Neutrophil (primary cell): ENCODE measurements at regions not wholly inside any gene's neighbourhood (a gene's known extent, or its start where the extent isn't known, plus 50 kb on each side); places are given as distances from the start of the nearest gene placed in this dataset.

Experiments
- H3K27ac ChIP-seq: fragments of 200-600 bp; sonication (generic); 2 replicates; pipeline ENCODE4 v1.5.1; 2016; ENCODE audit warnings: mild to moderate bottlenecking, moderate library complexity
- H3K27me3 ChIP-seq: fragments of 200-600 bp; sonication (generic); 2 replicates; pipeline ENCODE4 v1.6.0; 2016; ENCODE audit warnings: mild to moderate bottlenecking
- H3K36me3 ChIP-seq: fragments of 200-600 bp; sonication (generic); 2 replicates; pipeline ENCODE4 v1.5.1; 2017
- H3K4me1 ChIP-seq, 2 experiments: fragments of 200-600 bp in 1 of 2; sonication (generic) in 1 of 2; 1 replicate in 1 of 2; 2 replicates in 1 of 2; pipeline versions ENCODE4 v1.5.1 to v1.6.1; 2013 to 2016; ENCODE audit warnings: low read depth in 1 of 2, low read length in 1 of 2, mild to moderate bottlenecking in 1 of 2, moderate library complexity in 1 of 2; ENCODE audit not compliant: control insufficient read depth in 1 of 2, insufficient read depth in 1 of 2
- H3K4me3 ChIP-seq, 2 experiments: fragments of 200-600 bp in 1 of 2; sonication (generic) in 1 of 2; 1 replicate in 1 of 2; 2 replicates in 1 of 2; pipeline ENCODE4 v1.5.1; 2013 to 2016; ENCODE audit warnings: low read depth in 1 of 2, low read length in 1 of 2, mild to moderate bottlenecking in 1 of 2, moderate library complexity in 1 of 2
- H3K9me3 ChIP-seq: fragments of 200-600 bp; sonication (generic); 2 replicates; pipeline ENCODE4 v1.5.1; 2016
- CTCF ChIP-seq: fragments of 200-600 bp; sonication (generic); IDR thresholded peaks from 2 replicates; pipeline ENCODE4 v1.5.1; 2016; ENCODE audit warnings: antibody characterized with exemption

GRCh38 chr2:207236156-207236935, 70.6 kb upstream of the KLF7 start:
- peak overlapping the region; percentile 82 for H3K27ac ChIP-seq
- no peaks in the 10 kb centered on the region for H3K27me3 ChIP-seq
- no peak for TF ChIP-seq CTCF
- peak overlapping the region in 1 of 2 experiments; percentile 5 for H3K4me3 ChIP-seq
- no peaks in the 10 kb centered on the region for H3K9me3 ChIP-seq
- no peaks in the 10 kb centered on the region for H3K36me3 ChIP-seq
- peaks cover 70 to 78% of the 10 kb centered on the region in 2 experiments for H3K4me1 ChIP-seq

GRCh38 chr2:207238831-207239701, 73.3 kb upstream of the KLF7 start:
- peak overlapping the region; percentile 82 for H3K27ac ChIP-seq
- H3K4me3 ChIP-seq, result peak overlapping the region; percentile 11 to 29
- H3K4me1 ChIP-seq, result peaks cover 66 to 74% of the 10 kb centered on the region in 2 experiments

GRCh38 chr2:207239754-207240494, 74.2 kb upstream of the KLF7 start:
- peak overlapping the region; percentile 82 for H3K27ac ChIP-seq
- TF ChIP-seq CTCF, result no peak
- no peaks in the 10 kb centered on the region for H3K27me3 ChIP-seq
- H3K4me1 ChIP-seq, result peaks cover 66 to 71% of the 10 kb centered on the region in 2 experiments
- peak overlapping the region in 1 of 2 experiments; percentile 11 for H3K4me3 ChIP-seq
- no peaks in the 10 kb centered on the region for H3K9me3 ChIP-seq
- no peaks in the 10 kb centered on the region for H3K36me3 ChIP-seq

More at GRCh38 chr2:207238831-207239701, 73.3 kb upstream of the KLF7 start:
- H3K36me3 ChIP-seq, result no peaks in the 10 kb centered on the region
- H3K9me3 ChIP-seq, result no peaks in the 10 kb centered on the region
- no peak for TF ChIP-seq CTCF
- H3K27me3 ChIP-seq, result no peaks in the 10 kb centered on the region

GRCh38 chr2:207240649-207241048, 74.9 kb upstream of the KLF7 start:
- H3K4me1 ChIP-seq, result peaks cover 59 to 64% of the 10 kb centered on the region in 2 experiments
- H3K27me3 ChIP-seq, result no peaks in the 10 kb centered on the region
- no peaks in the 10 kb centered on the region for H3K9me3 ChIP-seq
- no peak overlapping the region for H3K4me3 ChIP-seq
- TF ChIP-seq CTCF, result no peak
- H3K27ac ChIP-seq, result peak overlapping the region; percentile 82
- no peaks in the 10 kb centered on the region for H3K36me3 ChIP-seq

- no peak overlapping the region for H3K4me3 ChIP-seq
- no peaks in the 10 kb centered on the region for H3K27me3 ChIP-seq
- no peaks in the 10 kb centered on the region for H3K9me3 ChIP-seq
- no peaks in the 10 kb centered on the region for H3K36me3 ChIP-seq
- no peak for TF ChIP-seq CTCF
- H3K4me1 ChIP-seq, result peaks cover 53 to 58% of the 10 kb centered on the region in 2 experiments
- H3K27ac ChIP-seq, result peak overlapping the region; percentile 82
These were observed 75.5 kb upstream of the KLF7 start for GRCh38 chr2:207241198-207241597.
